Keratinocyte (primary cell): ENCODE measurements at regions not wholly inside any gene's neighbourhood (a gene's known extent, or its start where the extent isn't known, plus 50 kb on each side); places are given as distances from the start of the nearest gene placed in this dataset.

Source experiments
- DNase-seq: peaks from one replicate; pipeline ENCODE4 v3.0.0-alpha.2; 2011; ENCODE audit warnings: low read depth, missing footprints, low spot score
- FAIRE-seq: peaks from 2 replicates; lab custom pipeline; 2011; peaks lifted over from hg19 to GRCh38; lab: Jason Lieb, UNC
- H2AFZ ChIP-seq: 2 replicates; pipeline ENCODE4 v1.6.0; 2012; ENCODE audit warnings: low read length, control low read depth, inconsistent platforms; ENCODE audit not compliant: control insufficient read depth
- H3K27ac ChIP-seq: 2 replicates; pipeline ENCODE4 v1.5.1; 2011; ENCODE audit warnings: low read length; ENCODE audit not compliant: control insufficient read depth, insufficient read depth
- H3K27me3 ChIP-seq: 3 replicates; pipeline ENCODE4 v1.6.0; 2011; ENCODE audit warnings: low read length; ENCODE audit not compliant: control insufficient read depth, insufficient read depth; ENCODE audit errors: extremely low read depth
- H3K36me3 ChIP-seq, 2 experiments: 2 replicates in 1 of 2; 3 replicates in 1 of 2; pipeline ENCODE4 v1.5.1; 2011; ENCODE audit warnings: low read length in 2 of 2, mild to moderate bottlenecking in 1 of 2; ENCODE audit not compliant: control insufficient read depth in 2 of 2, insufficient read depth in 2 of 2; ENCODE audit errors: extremely low read depth in 1 of 2
- H3K4me1 ChIP-seq: 3 replicates; pipeline ENCODE4 v1.5.1; 2011; ENCODE audit warnings: low read length; ENCODE audit not compliant: control insufficient read depth, insufficient read depth; ENCODE audit errors: extremely low read depth
- H3K4me2 ChIP-seq: 3 replicates; pipeline ENCODE4 v1.6.0; 2011; ENCODE audit warnings: low read depth, low read length; ENCODE audit not compliant: control insufficient read depth, insufficient read depth; ENCODE audit errors: extremely low read depth
- H3K4me3 ChIP-seq, 3 experiments: fragments of 200-600 bp in 1 of 3; sonication (generic) in 1 of 3; 2 replicates in 2 of 3; 3 replicates in 1 of 3; pipeline ENCODE4 v1.5.1; 2011 to 2016; ENCODE audit warnings: low read length in 3 of 3, mild to moderate bottlenecking in 3 of 3, control low read depth in 2 of 3, inconsistent platforms in 1 of 3, low read depth in 1 of 3, mixed read lengths in 1 of 3, mixed run types in 1 of 3, moderate library complexity in 1 of 3; ENCODE audit not compliant: control insufficient read depth in 2 of 3, insufficient read depth in 2 of 3; ENCODE audit errors: extremely low read depth in 1 of 3
- H3K79me2 ChIP-seq: 2 replicates; pipeline ENCODE4 v1.6.0; 2012; ENCODE audit warnings: low read length; ENCODE audit not compliant: control insufficient read depth, insufficient read depth
- H3K9ac ChIP-seq: 3 replicates; pipeline ENCODE4 v1.6.0; 2011; ENCODE audit warnings: low read length; ENCODE audit not compliant: control insufficient read depth, insufficient read depth; ENCODE audit errors: extremely low read depth
- H3K9me1 ChIP-seq: 3 replicates; pipeline ENCODE4 v1.6.0; 2011; ENCODE audit warnings: low read length; ENCODE audit not compliant: control insufficient read depth, insufficient read depth; ENCODE audit errors: extremely low read depth
- H3K9me3 ChIP-seq: 2 replicates; pipeline ENCODE4 v1.5.1; 2012; ENCODE audit warnings: low read depth, low read length; ENCODE audit not compliant: control insufficient read depth
- H4K20me1 ChIP-seq: 3 replicates; pipeline ENCODE4 v1.6.0; 2011; ENCODE audit warnings: low read length; ENCODE audit not compliant: control insufficient read depth, insufficient read depth; ENCODE audit errors: extremely low read depth
- EZH2 ChIP-seq: IDR thresholded peaks from one replicate; pipeline ENCODE4 v1.6.1; 2012; ENCODE audit warnings: inconsistent platforms, mild to moderate bottlenecking, low read length, moderate library complexity
- dilution Hi-C: fragments of 300-500 bp; cut with MboI; formaldehyde crosslinking; loops from one replicate; pipeline ENCODE4 v1.7.0; 2020; ENCODE audit warnings: low sequenced_read_pairs; ENCODE audit not compliant: extremely low pct_ligation_motif_present
- TF ChIP-seq, protein P1 (sequence below), 3 experiments: IDR thresholded peaks in 1 of 3; conservative IDR thresholded peaks in 1 of 3; optimal IDR thresholded peaks in 1 of 3; 2 replicates in 2 of 3; 3 replicates in 1 of 3; pipeline versions ENCODE3 to v1.5.1; 2011; ENCODE audit warnings: low read length in 3 of 3, mild to moderate bottlenecking in 3 of 3, moderate library complexity in 2 of 3, control low read depth in 1 of 3, inconsistent platforms in 1 of 3; ENCODE audit not compliant: insufficient read depth in 2 of 3; ENCODE audit errors: extremely low read depth in 1 of 3

DNA sequence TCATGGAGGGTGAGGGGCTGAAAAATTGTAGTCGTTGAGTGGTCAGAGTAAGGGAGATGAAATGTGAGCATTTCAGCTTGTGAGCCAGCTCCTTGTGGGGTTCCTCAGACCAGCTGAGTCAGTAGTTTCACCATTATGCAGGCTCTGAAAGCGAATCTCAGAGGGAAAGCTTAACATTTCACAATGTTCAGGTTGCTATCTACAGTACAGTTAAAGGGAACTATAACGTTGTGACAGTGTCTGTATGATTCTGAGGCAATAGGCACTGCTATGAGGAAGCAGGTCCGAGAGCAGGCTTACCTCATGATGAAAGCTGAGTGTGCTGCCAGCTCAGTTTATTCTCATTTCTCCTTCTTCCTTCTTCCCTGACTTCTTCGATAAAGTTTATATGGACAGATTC, 469.6 kb downstream of the EDEM1 start:
- Histone ChIP-seq H3K27me3 (no peaks in the 10 kb centered on the region), H3K9me1 (no peaks in the 10 kb centered on the region), H4K20me1 (no peaks in the 10 kb centered on the region), H3K79me2 (no peaks in the 10 kb centered on the region), H3K4me1 (no peaks in the 10 kb centered on the region), H2AFZ (no peak overlapping the region), H3K27ac (no peak overlapping the region), H3K9me3 (no peaks in the 10 kb centered on the region), H3K4me3 (no peak overlapping the region), H3K36me3 (no peaks in the 10 kb centered on the region), H3K9ac (no peak overlapping the region), H3K4me2 (no peak overlapping the region)
- dilution Hi-C loops: no loop called here
- FAIRE-seq: no peak
- TF ChIP-seq EZH2: no peak
- TF ChIP-seq, protein P1, sequence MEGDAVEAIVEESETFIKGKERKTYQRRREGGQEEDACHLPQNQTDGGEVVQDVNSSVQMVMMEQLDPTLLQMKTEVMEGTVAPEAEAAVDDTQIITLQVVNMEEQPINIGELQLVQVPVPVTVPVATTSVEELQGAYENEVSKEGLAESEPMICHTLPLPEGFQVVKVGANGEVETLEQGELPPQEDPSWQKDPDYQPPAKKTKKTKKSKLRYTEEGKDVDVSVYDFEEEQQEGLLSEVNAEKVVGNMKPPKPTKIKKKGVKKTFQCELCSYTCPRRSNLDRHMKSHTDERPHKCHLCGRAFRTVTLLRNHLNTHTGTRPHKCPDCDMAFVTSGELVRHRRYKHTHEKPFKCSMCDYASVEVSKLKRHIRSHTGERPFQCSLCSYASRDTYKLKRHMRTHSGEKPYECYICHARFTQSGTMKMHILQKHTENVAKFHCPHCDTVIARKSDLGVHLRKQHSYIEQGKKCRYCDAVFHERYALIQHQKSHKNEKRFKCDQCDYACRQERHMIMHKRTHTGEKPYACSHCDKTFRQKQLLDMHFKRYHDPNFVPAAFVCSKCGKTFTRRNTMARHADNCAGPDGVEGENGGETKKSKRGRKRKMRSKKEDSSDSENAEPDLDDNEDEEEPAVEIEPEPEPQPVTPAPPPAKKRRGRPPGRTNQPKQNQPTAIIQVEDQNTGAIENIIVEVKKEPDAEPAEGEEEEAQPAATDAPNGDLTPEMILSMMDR (optimal IDR thresholded peaks at IDR 0.05 in 1 of 3, IDR thresholded peaks at IDR 0.05 in 1 of 3, conservative IDR thresholded peaks at IDR 0.05 in 1 of 3; ENCODE audit: extremely low read depth in 1 of 3, insufficient read depth in 2 of 3, low read length in 3 of 3): no peak
- no peak for DNase-seq

DNA sequence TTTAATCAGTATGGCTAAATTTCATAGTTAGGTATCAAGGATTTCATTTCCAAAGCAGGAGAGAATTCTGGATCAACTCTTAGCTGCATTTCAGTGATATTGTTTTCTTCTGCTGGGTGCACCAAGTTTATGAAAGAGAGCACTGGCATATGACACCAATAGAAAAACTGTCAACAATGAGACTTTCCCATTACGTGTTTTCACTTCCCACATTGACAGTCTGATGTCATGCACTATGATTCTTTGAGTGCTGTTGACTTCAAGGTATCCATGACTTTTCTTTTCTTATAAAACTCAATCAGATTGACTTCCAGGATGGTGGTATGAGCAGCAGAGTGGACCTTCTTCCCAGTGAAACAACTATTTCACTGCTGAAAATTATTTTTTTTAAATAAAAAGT, 476.1 kb downstream of the EDEM1 start:
- no peak for FAIRE-seq

More for the DNA sequence above, 476.1 kb downstream of the EDEM1 start:
- Histone ChIP-seq H3K9me3 (peaks cover 3% of the 10 kb centered on the region), H3K9ac (no peak overlapping the region), H4K20me1 (no peaks in the 10 kb centered on the region), H2AFZ (no peak overlapping the region), H3K4me2 (no peak overlapping the region), H3K9me1 (no peaks in the 10 kb centered on the region), H3K27ac (no peak overlapping the region), H3K4me1 (no peaks in the 10 kb centered on the region), H3K27me3 (no peaks in the 10 kb centered on the region), H3K36me3 (no peaks in the 10 kb centered on the region), H3K79me2 (no peaks in the 10 kb centered on the region), H3K4me3 (no peak overlapping the region)
- TF ChIP-seq, protein P1 (optimal IDR thresholded peaks at IDR 0.05 in 1 of 3, IDR thresholded peaks at IDR 0.05 in 1 of 3, conservative IDR thresholded peaks at IDR 0.05 in 1 of 3; ENCODE audit: extremely low read depth in 1 of 3, insufficient read depth in 2 of 3, low read length in 3 of 3): no peak
- no peak for TF ChIP-seq EZH2
- dilution Hi-C loops: no loop called here
- no peak for DNase-seq
